ENCODE measurements at regions not wholly inside any gene's neighbourhood (a gene's known extent, or its start where the extent isn't known, plus 50 kb on each side); places are given as distances from the start of the nearest gene placed in this dataset.

- DNase-seq (ENCODE audit: low read depth), result no peak
These were observed 207.1 kb downstream of the NFATC2 start for GRCh38 chr20:51335329-51335841.

- no peak for DNase-seq (ENCODE audit: low read depth)
These were observed 207.9 kb downstream of the NFATC2 start for GRCh38 chr20:51334609-51335008.

GRCh38 chr20:51333971-51334370 is 208.5 kb downstream of the NFATC2 start:
- DNase-seq (ENCODE audit: low read depth), result no peak

GRCh38 chr20:51333446-51333845 is 209.1 kb downstream of the NFATC2 start:
- no peak for DNase-seq (ENCODE audit: low read depth)

- DNase-seq (ENCODE audit: low read depth), result no peak
These were observed 211.0 kb downstream of the NFATC2 start for GRCh38 chr20:51331481-51331880.

- no peak for DNase-seq (ENCODE audit: low read depth)
These were observed 212.7 kb downstream of the NFATC2 start for GRCh38 chr20:51329845-51330244.

GRCh38 chr20:51327251-51327841 is 215.2 kb downstream of the NFATC2 start:
- DNase-seq (ENCODE audit: low read depth), result no peak

- no peak for DNase-seq (ENCODE audit: low read depth)
These were observed 216.2 kb downstream of the NFATC2 start for GRCh38 chr20:51326201-51326819.

- DNase-seq (ENCODE audit: low read depth), result no peak
These were observed 220.3 kb downstream of the NFATC2 start for GRCh38 chr20:51322164-51322707.

- no peak for DNase-seq (ENCODE audit: low read depth)
These were observed 221.0 kb downstream of the NFATC2 start for GRCh38 chr20:51321343-51322163.

- no peak for DNase-seq (ENCODE audit: low read depth)
These were observed 223.0 kb downstream of the NFATC2 start for GRCh38 chr20:51319522-51319921.

GRCh38 chr20:51318058-51318949 is 224.2 kb downstream of the NFATC2 start:
- peak; percentile 17 for DNase-seq (ENCODE audit: low read depth)

- no peak for DNase-seq (ENCODE audit: low read depth)
These were observed 227.1 kb downstream of the NFATC2 start for GRCh38 chr20:51315390-51315789.

- DNase-seq (ENCODE audit: low read depth), result no peak
These were observed 229.1 kb downstream of the NFATC2 start for GRCh38 chr20:51313358-51313827.

GRCh38 chr20:51312480-51312783 is 230.1 kb downstream of the NFATC2 start:
- no peak for DNase-seq (ENCODE audit: low read depth)

GRCh38 chr20:51311636-51312479 is 230.7 kb downstream of the NFATC2 start:
- no peak for DNase-seq (ENCODE audit: low read depth)

- DNase-seq (ENCODE audit: low read depth), result no peak
These were observed 232.3 kb downstream of the NFATC2 start for GRCh38 chr20:51310216-51310615.

- no peak for DNase-seq (ENCODE audit: low read depth)
These were observed 233.4 kb downstream of the NFATC2 start for GRCh38 chr20:51309128-51309527.

GRCh38 chr20:51306521-51307358 is 235.8 kb downstream of the NFATC2 start:
- DNase-seq (ENCODE audit: low read depth), result peak; percentile 56

- DNase-seq (ENCODE audit: low read depth), result no peak
These were observed 236.4 kb downstream of the NFATC2 start for GRCh38 chr20:51306081-51306480.

Data from T follicular helper cell (primary cell).